ENCODE measurements at regions not wholly inside any gene's neighbourhood (a gene's known extent, or its start where the extent isn't known, plus 50 kb on each side); places are given as distances from the start of the nearest gene placed in this dataset.

- Histone ChIP-seq H4K20me1 (ENCODE audit: insufficient read depth, poor library complexity, severe bottlenecking) (no peaks in the 10 kb centered on the region), H3K4me1 (ENCODE audit: insufficient read depth) (no peaks in the 10 kb centered on the region), H2AFZ (no peak overlapping the region), H3K27ac (no peak overlapping the region), H3K9me3 (ENCODE audit: low read depth) (no peaks in the 10 kb centered on the region), H3K79me2 (no peaks in the 10 kb centered on the region), H3K4me3 (no peak overlapping the region), H3K36me3 (replicated peaks; ENCODE audit: insufficient read depth, low read depth) (no peaks in the 10 kb centered on the region), H3K4me2 (no peak overlapping the region), H3K27me3 (no peaks in the 10 kb centered on the region), H3K9me2 (replicated peaks; ENCODE audit: insufficient read depth) (no peaks in the 10 kb centered on the region)
- TF ChIP-seq CTCF (IDR thresholded peaks at IDR 0.05; ENCODE audit: poor library complexity) (no peak), EZH2phosphoT487 (IDR thresholded peaks at IDR 0.05; ENCODE audit: low read depth, severe bottlenecking, unreplicated experiment) (no peak), EZH2 (IDR thresholded peaks at IDR 0.05; ENCODE audit: borderline replicate concordance) (no peak)
- no peak for DNase-seq (ENCODE audit: low spot score)
- 98% methylated on average over 12 of the region's 12 CpGs for WGBS (ENCODE audit: low lambda C conversion rate, missing lambda C conversion rate)
Observed at GRCh38 chr15:56815247-56815646, 81.9 kb upstream of the ZNF280D start.

DNA sequence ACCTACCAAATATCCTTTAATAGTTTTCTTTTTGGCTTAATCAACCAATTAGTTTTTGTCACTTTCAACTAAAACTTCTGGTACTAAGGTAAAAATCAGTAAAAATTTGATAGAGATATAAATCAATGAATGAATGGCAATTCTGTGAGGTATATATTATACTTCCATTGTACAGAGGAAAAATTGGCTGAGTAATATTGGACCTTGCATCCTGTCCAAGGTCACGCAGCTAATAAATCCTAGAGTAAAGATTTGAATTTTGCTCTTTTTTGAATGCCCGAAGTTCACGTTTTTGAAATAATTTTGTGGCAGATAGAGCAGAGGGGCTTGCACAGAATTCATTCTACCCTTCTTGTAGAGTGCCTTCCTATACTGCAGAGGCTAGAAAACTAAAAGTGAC lies 81.1 kb upstream of the ZNF280D start:
- H3K79me2 ChIP-seq, result no peaks in the 10 kb centered on the region
- H3K27me3 ChIP-seq, result no peaks in the 10 kb centered on the region
- no peak for TF ChIP-seq EZH2phosphoT487 (IDR thresholded peaks at IDR 0.05; ENCODE audit: low read depth, severe bottlenecking, unreplicated experiment)
- TF ChIP-seq EZH2 (IDR thresholded peaks at IDR 0.05; ENCODE audit: borderline replicate concordance), result no peak
- TF ChIP-seq CTCF (IDR thresholded peaks at IDR 0.05; ENCODE audit: poor library complexity), result no peak
- H2AFZ ChIP-seq, result no peak overlapping the region
- no peaks in the 10 kb centered on the region for H3K36me3 ChIP-seq (replicated peaks; ENCODE audit: insufficient read depth, low read depth)
- H3K4me3 ChIP-seq, result no peak overlapping the region
- no peaks in the 10 kb centered on the region for H4K20me1 ChIP-seq (ENCODE audit: insufficient read depth, poor library complexity, severe bottlenecking)
- DNase-seq (ENCODE audit: low spot score), result no peak
- H3K27ac ChIP-seq, result no peak overlapping the region
- no peaks in the 10 kb centered on the region for H3K4me1 ChIP-seq (ENCODE audit: insufficient read depth)
- H3K9me3 ChIP-seq (ENCODE audit: low read depth), result no peaks in the 10 kb centered on the region
- H3K4me2 ChIP-seq, result no peak overlapping the region
- WGBS (ENCODE audit: low lambda C conversion rate, missing lambda C conversion rate), result 96% methylated on average over 3 of the region's 3 CpGs
- H3K9me2 ChIP-seq (replicated peaks; ENCODE audit: insufficient read depth), result no peaks in the 10 kb centered on the region

DNA sequence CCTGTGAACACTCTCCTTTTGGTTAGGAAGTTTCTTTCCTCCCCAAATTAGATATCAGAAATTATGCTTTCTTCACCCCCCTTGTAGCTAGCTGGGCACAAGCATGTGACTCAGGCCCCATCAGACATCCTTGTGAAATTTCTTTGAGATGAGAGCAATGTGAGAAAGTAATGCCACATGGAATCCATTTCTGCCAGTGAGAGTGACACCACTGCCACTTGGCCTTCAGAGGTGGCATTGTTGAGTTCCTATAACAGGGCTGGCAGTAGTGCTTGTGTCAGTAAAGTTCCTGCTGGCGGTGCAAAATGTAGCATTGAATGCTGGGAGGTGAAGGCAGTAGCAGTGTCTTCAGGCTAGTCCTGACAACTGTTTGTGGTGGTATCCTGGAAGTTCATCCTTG lies 80.7 kb upstream of the ZNF280D start:
- H3K79me2 ChIP-seq, result no peaks in the 10 kb centered on the region
- no peaks in the 10 kb centered on the region for H3K9me2 ChIP-seq (replicated peaks; ENCODE audit: insufficient read depth)
- H3K9me3 ChIP-seq (ENCODE audit: low read depth), result no peaks in the 10 kb centered on the region
- no peaks in the 10 kb centered on the region for H3K4me1 ChIP-seq (ENCODE audit: insufficient read depth)
- no peak overlapping the region for H3K4me2 ChIP-seq
- no peaks in the 10 kb centered on the region for H3K36me3 ChIP-seq (replicated peaks; ENCODE audit: insufficient read depth, low read depth)
- WGBS (ENCODE audit: low lambda C conversion rate, missing lambda C conversion rate), result 0% methylated on average over 1 of the region's 1 CpG
- no peak for TF ChIP-seq EZH2 (IDR thresholded peaks at IDR 0.05; ENCODE audit: borderline replicate concordance)
- no peak for TF ChIP-seq EZH2phosphoT487 (IDR thresholded peaks at IDR 0.05; ENCODE audit: low read depth, severe bottlenecking, unreplicated experiment)
- no peak for TF ChIP-seq CTCF (IDR thresholded peaks at IDR 0.05; ENCODE audit: poor library complexity)
- DNase-seq (ENCODE audit: low spot score), result no peak
- no peak overlapping the region for H2AFZ ChIP-seq
- no peaks in the 10 kb centered on the region for H4K20me1 ChIP-seq (ENCODE audit: insufficient read depth, poor library complexity, severe bottlenecking)
- H3K27me3 ChIP-seq, result no peaks in the 10 kb centered on the region
- no peak overlapping the region for H3K4me3 ChIP-seq
- H3K27ac ChIP-seq, result no peak overlapping the region

GRCh38 chr15:56812961-56813360 lies 79.7 kb upstream of the ZNF280D start:
- Histone ChIP-seq H3K36me3 (replicated peaks; ENCODE audit: insufficient read depth, low read depth) (no peaks in the 10 kb centered on the region), H3K27me3 (no peaks in the 10 kb centered on the region), H3K4me1 (ENCODE audit: insufficient read depth) (no peaks in the 10 kb centered on the region), H2AFZ (no peak overlapping the region), H3K79me2 (no peaks in the 10 kb centered on the region), H3K4me2 (no peak overlapping the region), H3K9me3 (ENCODE audit: low read depth) (peaks cover 3% of the 10 kb centered on the region), H3K4me3 (no peak overlapping the region), H4K20me1 (ENCODE audit: insufficient read depth, poor library complexity, severe bottlenecking) (no peaks in the 10 kb centered on the region), H3K9me2 (replicated peaks; ENCODE audit: insufficient read depth) (no peaks in the 10 kb centered on the region), H3K27ac (no peak overlapping the region)
- TF ChIP-seq EZH2phosphoT487 (IDR thresholded peaks at IDR 0.05; ENCODE audit: low read depth, severe bottlenecking, unreplicated experiment) (no peak), EZH2 (IDR thresholded peaks at IDR 0.05; ENCODE audit: borderline replicate concordance) (no peak), CTCF (IDR thresholded peaks at IDR 0.05; ENCODE audit: poor library complexity) (no peak)
- DNase-seq (ENCODE audit: low spot score), result no peak

Measured in hepatocyte (in vitro differentiated cells).